Body of pancreas (tissue), 4 donors: ENCODE measurements at regions not wholly inside any gene's neighbourhood (a gene's known extent, or its start where the extent isn't known, plus 50 kb on each side); places are given as distances from the start of the nearest gene placed in this dataset.

ENCODE experiments used
- CTCF ChIP-seq, 7 experiments: fragments of 450-650 bp in 4 of 7; fragments of 200-600 bp in 3 of 7; sonication (generic) in 3 of 7; IDR thresholded peaks; one replicate each; pipeline ENCODE4 v1.5.1; 2016 to 2019; ENCODE audit warnings: antibody characterized with exemption in 7 of 7
- POLR2A ChIP-seq, 3 donors: fragments of 450-650 bp; IDR thresholded peaks; one replicate each; pipeline ENCODE4 v1.6.1; 2016; ENCODE audit warnings: antibody characterized with exemption in 3 of 3, mild to moderate bottlenecking in 2 of 3

GRCh38 chr2:7539760-7540159 lies 622.5 kb downstream of the RNF144A start:
- no peak for TF ChIP-seq POLR2A (IDR thresholded peaks at IDR 0.05)
- no peak for TF ChIP-seq CTCF (IDR thresholded peaks at IDR 0.05)
